Astrocyte (in vitro differentiated cells and primary cell): ENCODE measurements at regions not wholly inside any gene's neighbourhood (a gene's known extent, or its start where the extent isn't known, plus 50 kb on each side); places are given as distances from the start of the nearest gene placed in this dataset.

ENCODE experiments used
- CTCF ChIP-seq: IDR thresholded peaks from 2 replicates; pipeline ENCODE4 v1.5.1; 2011; ENCODE audit warnings: low read depth, mild to moderate bottlenecking, inconsistent platforms, low read length, moderate library complexity; ENCODE audit not compliant: insufficient read depth
- EZH2 ChIP-seq: IDR thresholded peaks from 2 replicates; pipeline ENCODE4 v1.6.1; 2012; ENCODE audit warnings: mild to moderate bottlenecking, low read length, inconsistent platforms; ENCODE audit not compliant: insufficient read depth

- TF ChIP-seq CTCF (no peak), EZH2 (no peak)
Measured at GRCh38 chr10:131419797-131420196, 108.3 kb upstream of the TCERG1L start.
